CD14-positive monocyte (primary cell): ENCODE measurements at regions not wholly inside any gene's neighbourhood (a gene's known extent, or its start where the extent isn't known, plus 50 kb on each side); places are given as distances from the start of the nearest gene placed in this dataset.

Experiments used
- DNase-seq, 3 donors: peaks; one replicate each; pipeline ENCODE4 v3.0.0-alpha.2; 2011 to 2022
- H2AFZ ChIP-seq: 2 replicates; pipeline ENCODE4 v1.6.0; 2012; ENCODE audit warnings: mild to moderate bottlenecking, low read depth, low read length, inconsistent platforms; ENCODE audit not compliant: insufficient read depth, poor library complexity, severe bottlenecking
- H3K27ac ChIP-seq, 2 donors: 1 replicate in 1 of 2; 2 replicates in 1 of 2; pipeline ENCODE4 v1.5.1; 2012 to 2013; ENCODE audit warnings: low read length in 2 of 2, control low read depth in 1 of 2, inconsistent platforms in 1 of 2, low read depth in 1 of 2, mild to moderate bottlenecking in 1 of 2
- H3K27me3 ChIP-seq, 2 donors: one replicate each; pipeline versions ENCODE4 v1.6.0 to v1.6.1; 2011 to 2013; ENCODE audit warnings: low read length in 2 of 2; ENCODE audit not compliant: control insufficient read depth in 2 of 2, insufficient read depth in 2 of 2
- H3K36me3 ChIP-seq, 2 donors: replicated peaks in 1 of 2; 1 replicate in 1 of 2; 2 replicates in 1 of 2; pipeline versions ENCODE4 v1.5.1 to v1.6.1; 2012 to 2013; ENCODE audit warnings: low read length in 2 of 2, control low read depth in 1 of 2, inconsistent platforms in 1 of 2, mild to moderate bottlenecking in 1 of 2; ENCODE audit not compliant: insufficient read depth in 2 of 2, control insufficient read depth in 1 of 2
- H3K4me1 ChIP-seq, 2 donors: 1 replicate in 1 of 2; 2 replicates in 1 of 2; pipeline versions ENCODE4 v1.5.1 to v1.6.1; 2012 to 2013; ENCODE audit warnings: low read length in 2 of 2, control low read depth in 1 of 2, inconsistent platforms in 1 of 2, mild to moderate bottlenecking in 1 of 2, moderate library complexity in 1 of 2; ENCODE audit not compliant: insufficient read depth in 2 of 2, control insufficient read depth in 1 of 2
- H3K4me2 ChIP-seq: replicated peaks from 2 replicates; pipeline ENCODE3; 2012; ENCODE audit warnings: low read length, moderate library complexity, mild to moderate bottlenecking; ENCODE audit not compliant: poor library complexity, severe bottlenecking; ENCODE audit errors: extremely low read depth
- H3K4me3 ChIP-seq, 3 experiments: fragments of 200-600 bp in 1 of 3; sonication (generic) in 1 of 3; replicated peaks in 1 of 3; 1 replicate in 2 of 3; 2 replicates in 1 of 3; pipeline ENCODE4 v1.5.1; 2011 to 2013; ENCODE audit warnings: low read length in 3 of 3, mild to moderate bottlenecking in 3 of 3, control low read depth in 2 of 3, low read depth in 2 of 3, inconsistent platforms in 1 of 3, moderate library complexity in 1 of 3
- H3K79me2 ChIP-seq: 2 replicates; pipeline ENCODE4 v1.6.0; 2012; ENCODE audit warnings: mild to moderate bottlenecking, control low read depth, inconsistent platforms, low read length, moderate library complexity; ENCODE audit not compliant: insufficient read depth
- H3K9ac ChIP-seq: 2 replicates; pipeline ENCODE4 v1.6.0; 2017; ENCODE audit warnings: low read length, mild to moderate bottlenecking; ENCODE audit not compliant: insufficient read depth, poor library complexity, severe bottlenecking
- H3K9me3 ChIP-seq, 2 donors: replicated peaks in 1 of 2; 1 replicate in 1 of 2; 2 replicates in 1 of 2; pipeline versions ENCODE4 v1.5.1 to v1.6.1; 2012 to 2013; ENCODE audit warnings: low read length in 2 of 2, control low read depth in 1 of 2; ENCODE audit not compliant: control insufficient read depth in 1 of 2, insufficient read depth in 1 of 2
- H4K20me1 ChIP-seq: 2 replicates; pipeline ENCODE4 v1.6.0; 2012; ENCODE audit warnings: mild to moderate bottlenecking, low read length, control low read depth, moderate library complexity; ENCODE audit not compliant: insufficient read depth
- H3K27ac Mint-ChIP-seq, 7 donors: one replicate each; pipeline ENCODE4 v1.8.0; 2020; ENCODE audit warnings: mild to moderate bottlenecking in 7 of 7, mixed read lengths in 7 of 7, moderate library complexity in 6 of 7, inconsistent platforms in 2 of 7
- H3K27me3 Mint-ChIP-seq, 3 donors: one replicate each; pipeline ENCODE4 v1.8.0; 2021 to 2022; ENCODE audit warnings: low read depth in 3 of 3, mild to moderate bottlenecking in 3 of 3, mixed read lengths in 3 of 3, moderate library complexity in 3 of 3, inconsistent platforms in 1 of 3
- H3K36me3 Mint-ChIP-seq, 2 donors: one replicate each; pipeline ENCODE4 v1.8.0; 2020; ENCODE audit warnings: mixed read lengths in 2 of 2, inconsistent platforms in 1 of 2, mild to moderate bottlenecking in 1 of 2
- H3K4me1 Mint-ChIP-seq: one replicate; pipeline ENCODE4 v1.8.0; 2020; ENCODE audit warnings: mild to moderate bottlenecking, mixed read lengths
- H3K4me3 Mint-ChIP-seq, 2 donors: one replicate each; pipeline ENCODE4 v1.8.0; 2020; ENCODE audit warnings: mild to moderate bottlenecking in 2 of 2, mixed read lengths in 2 of 2, moderate library complexity in 1 of 2
- H3K9me3 Mint-ChIP-seq, 7 donors: one replicate each; pipeline ENCODE4 v1.8.0; 2020 to 2022; ENCODE audit warnings: mixed read lengths in 7 of 7, mild to moderate bottlenecking in 6 of 7, moderate library complexity in 6 of 7, inconsistent platforms in 2 of 7
- WGBS: methylation state at CpG from one replicate; pipeline ENCODE4 v1.1.5; 2013; ENCODE audit warnings: missing lambda C conversion rate; ENCODE audit not compliant: insufficient coverage; 5-methylcytosine and 5-hydroxymethylcytosine counted together
- intact Hi-C, 2 donors: fragments of 100-400 bp; cut with micrococcal nuclease; formaldehyde crosslinking; loops; one replicate each; pipeline versions ENCODE4 v1.15.0 to v1.15.1; 2023
- TF ChIP-seq, protein P1 (sequence below): fragments of 200-600 bp; IDR thresholded peaks from one replicate; pipeline ENCODE4 v1.8.0; 2022; ENCODE audit warnings: antibody characterized with exemption, mild to moderate bottlenecking

DNA sequence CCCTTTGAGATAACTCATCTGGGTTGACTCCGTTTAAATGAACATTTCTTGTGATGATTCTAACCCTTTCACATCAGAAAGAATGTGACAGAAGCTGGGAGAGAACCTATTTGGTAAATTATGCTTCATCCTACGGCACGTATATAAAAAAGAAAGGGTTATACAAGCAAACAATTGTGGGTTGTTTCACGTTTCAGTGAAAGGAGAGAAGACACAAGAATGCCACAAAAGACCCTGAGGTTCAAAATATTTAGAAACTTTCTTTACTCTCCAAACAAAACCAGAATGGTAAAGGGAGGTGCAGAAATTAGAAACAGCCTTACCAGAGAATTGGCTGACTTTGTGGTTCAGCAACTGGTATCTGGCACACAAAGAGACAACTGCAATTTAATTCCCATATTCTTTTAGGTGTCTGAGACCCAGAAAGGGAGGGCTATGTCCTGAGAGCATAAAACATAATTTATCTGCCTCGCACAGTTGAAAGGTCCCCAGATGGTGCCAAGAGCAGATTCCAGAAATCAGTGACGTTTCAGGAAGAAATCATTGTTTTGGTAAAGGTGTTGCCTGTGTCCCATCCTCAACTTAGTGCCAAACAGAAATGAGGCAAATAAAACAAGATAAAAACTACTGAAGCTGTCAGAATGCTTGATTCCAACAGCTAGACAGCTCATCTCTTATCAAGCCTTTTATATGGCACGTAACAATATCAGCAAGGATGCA lies 361.4 kb downstream of the EFNB2 start:
- intact Hi-C loops = no loop called here
- H3K36me3 ChIP-seq = no peaks in the 10 kb centered on the region
- H3K79me2 ChIP-seq = no peaks in the 10 kb centered on the region
- no peaks in the 10 kb centered on the region for H3K4me1 Mint-ChIP-seq
- H3K27me3 ChIP-seq = no peaks in the 10 kb centered on the region
- H3K27ac Mint-ChIP-seq = no peak overlapping the region
- H4K20me1 ChIP-seq = no peaks in the 10 kb centered on the region
- H3K4me1 ChIP-seq = no peaks in the 10 kb centered on the region
- no peak overlapping the region for H3K4me3 Mint-ChIP-seq
- H3K27me3 Mint-ChIP-seq = peaks cover 2 to 3% (median 2%) of the 10 kb centered on the region in 3 donors
- WGBS = 100% methylated on average over 1 of the region's 7 CpGs
- H3K9ac ChIP-seq = no peak overlapping the region
- no peak overlapping the region for H3K27ac ChIP-seq
- no peaks in the 10 kb centered on the region for H3K9me3 ChIP-seq
- no peak for DNase-seq
- no peak overlapping the region for H3K4me3 ChIP-seq
- no peaks in the 10 kb centered on the region for H3K36me3 Mint-ChIP-seq
- peaks cover 0 to 13% (median 5%) of the 10 kb centered on the region in 7 donors for H3K9me3 Mint-ChIP-seq
- no peak overlapping the region for H2AFZ ChIP-seq
- TF ChIP-seq, protein P1, sequence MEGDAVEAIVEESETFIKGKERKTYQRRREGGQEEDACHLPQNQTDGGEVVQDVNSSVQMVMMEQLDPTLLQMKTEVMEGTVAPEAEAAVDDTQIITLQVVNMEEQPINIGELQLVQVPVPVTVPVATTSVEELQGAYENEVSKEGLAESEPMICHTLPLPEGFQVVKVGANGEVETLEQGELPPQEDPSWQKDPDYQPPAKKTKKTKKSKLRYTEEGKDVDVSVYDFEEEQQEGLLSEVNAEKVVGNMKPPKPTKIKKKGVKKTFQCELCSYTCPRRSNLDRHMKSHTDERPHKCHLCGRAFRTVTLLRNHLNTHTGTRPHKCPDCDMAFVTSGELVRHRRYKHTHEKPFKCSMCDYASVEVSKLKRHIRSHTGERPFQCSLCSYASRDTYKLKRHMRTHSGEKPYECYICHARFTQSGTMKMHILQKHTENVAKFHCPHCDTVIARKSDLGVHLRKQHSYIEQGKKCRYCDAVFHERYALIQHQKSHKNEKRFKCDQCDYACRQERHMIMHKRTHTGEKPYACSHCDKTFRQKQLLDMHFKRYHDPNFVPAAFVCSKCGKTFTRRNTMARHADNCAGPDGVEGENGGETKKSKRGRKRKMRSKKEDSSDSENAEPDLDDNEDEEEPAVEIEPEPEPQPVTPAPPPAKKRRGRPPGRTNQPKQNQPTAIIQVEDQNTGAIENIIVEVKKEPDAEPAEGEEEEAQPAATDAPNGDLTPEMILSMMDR = no peak
- no peak overlapping the region for H3K4me2 ChIP-seq

DNA sequence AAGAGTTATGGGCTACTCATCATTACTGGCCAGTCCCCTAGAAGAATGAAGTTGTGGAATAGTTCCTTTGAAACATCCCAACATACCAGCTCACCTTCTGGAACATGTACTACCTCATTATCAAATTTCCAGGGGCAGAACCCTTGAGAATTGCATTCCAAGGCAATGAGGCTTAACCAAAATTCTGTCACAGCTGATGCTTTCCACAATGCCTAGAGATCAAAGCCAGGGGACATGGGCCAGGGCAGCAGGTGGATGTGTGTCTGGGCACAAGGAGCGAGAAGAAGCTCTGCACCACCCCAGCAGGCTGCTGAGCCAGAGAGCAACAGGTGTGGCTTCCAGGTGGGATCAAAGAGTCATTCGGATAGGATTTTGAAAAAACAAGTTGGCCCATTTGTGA lies 362.1 kb downstream of the EFNB2 start:
- H3K4me1 Mint-ChIP-seq = no peaks in the 10 kb centered on the region
- H3K4me1 ChIP-seq = no peaks in the 10 kb centered on the region
- H3K9me3 Mint-ChIP-seq = peaks cover 0 to 14% (median 6%) of the 10 kb centered on the region in 7 donors
- no peaks in the 10 kb centered on the region for H3K27me3 ChIP-seq
- H3K36me3 ChIP-seq = no peaks in the 10 kb centered on the region
- H3K79me2 ChIP-seq = no peaks in the 10 kb centered on the region
- no peaks in the 10 kb centered on the region for H4K20me1 ChIP-seq
- no peak overlapping the region for H2AFZ ChIP-seq
- 89% methylated on average over 1 of the region's 2 CpGs for WGBS
- no peak overlapping the region for H3K9ac ChIP-seq
- H3K9me3 ChIP-seq = peaks cover 0 to 3% of the 10 kb centered on the region in 2 donors
- no peak overlapping the region for H3K27ac ChIP-seq
- H3K27me3 Mint-ChIP-seq = peaks cover 2 to 3% (median 2%) of the 10 kb centered on the region in 3 donors
- intact Hi-C loops = no loop called here
- no peak overlapping the region for H3K4me3 ChIP-seq
- H3K4me3 Mint-ChIP-seq = no peak overlapping the region
- TF ChIP-seq, protein P1 = no peak
- DNase-seq = no peak
- H3K4me2 ChIP-seq = no peak overlapping the region
- no peaks in the 10 kb centered on the region for H3K36me3 Mint-ChIP-seq
- H3K27ac Mint-ChIP-seq = no peak overlapping the region
